ENCODE measurements at regions not wholly inside any gene's neighbourhood (a gene's known extent, or its start where the extent isn't known, plus 50 kb on each side); places are given as distances from the start of the nearest gene placed in this dataset.

DNA sequence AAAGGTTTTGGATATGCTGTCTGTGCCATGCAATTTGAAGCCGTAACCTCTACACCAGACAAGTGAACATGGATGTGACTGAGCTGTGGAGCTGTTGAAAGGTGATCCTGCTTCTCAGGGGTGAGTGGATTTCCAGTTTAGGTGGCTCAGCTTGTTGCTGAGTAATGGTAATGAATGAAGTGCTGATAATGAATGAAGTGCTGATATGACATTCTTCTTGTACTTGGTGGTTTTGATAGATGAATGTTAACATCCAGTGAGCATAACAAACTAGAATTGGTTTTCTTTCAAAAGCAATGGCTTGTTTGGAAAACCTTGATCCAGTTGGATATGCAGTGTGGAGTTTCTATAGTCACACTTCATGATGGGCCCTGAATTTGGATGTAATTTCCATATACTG is 89.7 kb upstream of the FZD8 start:
- Histone ChIP-seq H4K8ac (ENCODE audit: extremely low read depth, insufficient read depth, low read length) (no peak overlapping the region), H3K27me3 (replicated peaks in 1 of 4; ENCODE audit: control insufficient read depth in 3 of 4, extremely low read depth in 1 of 4, insufficient read depth in 3 of 4, low read length in 3 of 4) (no peaks in the 10 kb centered on the region), H2AFZ (ENCODE audit: low read length) (no peak overlapping the region), H2BK120ac (replicated peaks; ENCODE audit: low read depth, low read length) (no peak overlapping the region), H3K4me2 (ENCODE audit: insufficient read depth in 1 of 2, low read depth in 2 of 2, low read length in 2 of 2) (no peak overlapping the region), H3K18ac (ENCODE audit: extremely low read depth, low read length) (no peak overlapping the region), H3K4me1 (replicated peaks in 1 of 4; ENCODE audit: control insufficient read depth in 3 of 4, insufficient read depth in 4 of 4, low read length in 3 of 4) (no peaks in the 10 kb centered on the region), H3K23me2 (ENCODE audit: low read depth, low read length) (no peaks in the 10 kb centered on the region), H3K27ac (ENCODE audit: low read depth, low read length) (no peak overlapping the region), H2BK5ac (ENCODE audit: low read depth, low read length) (no peak overlapping the region), H3K14ac (ENCODE audit: insufficient read length) (no peak overlapping the region), H2BK15ac (ENCODE audit: low read length) (no peak overlapping the region), H3K36me3 (ENCODE audit: control insufficient read depth in 2 of 4, insufficient read depth in 4 of 4, low read length in 3 of 4) (no peaks in the 10 kb centered on the region), H4K20me1 (replicated peaks in 1 of 2; ENCODE audit: control insufficient read depth in 1 of 2, insufficient read depth in 2 of 2, low read length in 2 of 2) (no peaks in the 10 kb centered on the region), H4K5ac (ENCODE audit: insufficient read length, low read depth, low read length) (no peak overlapping the region), H3K79me1 (ENCODE audit: low read depth, low read length) (no peaks in the 10 kb centered on the region), H3K4me3 (ENCODE audit: extremely low read depth in 1 of 4, insufficient read depth in 2 of 4, low read depth in 3 of 4, low read length in 4 of 4) (no peak overlapping the region), H3K9ac (replicated peaks in 1 of 4; ENCODE audit: extremely low read depth in 1 of 4, low read depth in 3 of 4, low read length in 3 of 4) (no peak overlapping the region), H3K9me3 (ENCODE audit: insufficient read depth in 2 of 2, low read depth in 1 of 2, low read length in 1 of 2) (no peaks in the 10 kb centered on the region; a peak in 1 of 4 replicates), H2BK20ac (ENCODE audit: low read length) (no peak overlapping the region), H4K91ac (replicated peaks; ENCODE audit: insufficient read length, low read length) (no peak overlapping the region), H2AK5ac (ENCODE audit: low read depth, low read length) (no peak overlapping the region), H3K4ac (replicated peaks; ENCODE audit: insufficient read length, low read depth, low read length) (no peak overlapping the region), H3K56ac (replicated peaks; ENCODE audit: insufficient read length, low read depth, low read length) (no peak overlapping the region), H3K79me2 (ENCODE audit: control insufficient read depth in 1 of 2, insufficient read depth in 2 of 2, low read length in 2 of 2) (no peaks in the 10 kb centered on the region), H2BK12ac (ENCODE audit: low read depth, low read length) (no peak overlapping the region), H3K23ac (ENCODE audit: insufficient read length) (no peak overlapping the region)
- FAIRE-seq (no peak), DNase-seq (ENCODE audit: low read depth in 1 of 2, low spot score in 2 of 2) (no peak)
- ChIA-PET CTCF (ENCODE audit: partially characterized antibody) (interaction anchor here (1.2 kb wide), 1 partner anchor 9 kb away, joined by 3 read pairs; no protein-coding TSS in a partner anchor), POLR2A (ENCODE audit: partially characterized antibody) (no interaction called here)
- 84% methylated on average over 1 of the region's 1 CpG; no CpG with 5 or more reads in 1 of the 2 experiments for WGBS, 2 experiments (ENCODE audit: extremely low coverage in 1 of 2, insufficient coverage in 1 of 2, insufficient read length in 1 of 2, insufficient replicate concordance in 2 of 2, low coverage in 1 of 2, low lambda C conversion rate in 2 of 2, missing lambda C conversion rate in 1 of 2)
- TF ChIP-seq CHD2 (IDR thresholded peaks at IDR 0.05; ENCODE audit: low read length) (no peak), USF2 (IDR thresholded peaks at IDR 0.05; ENCODE audit: low read length) (no peak), POLR2AphosphoS5 (IDR thresholded peaks at IDR 0.05; ENCODE audit: low read depth, low read length) (no peak), ATF3 (IDR thresholded peaks at IDR 0.05; ENCODE audit: insufficient read depth, low read depth, low read length) (no peak), SRF (IDR thresholded peaks at IDR 0.05; ENCODE audit: low read depth, low read length) (no peak), CEBPB (IDR thresholded peaks at IDR 0.05; ENCODE audit: low read depth, low read length) (no peak), RNF2 (IDR thresholded peaks at IDR 0.05; ENCODE audit: borderline replicate concordance, low read depth, low read length, missing control alignments, poor library complexity, severe bottlenecking) (no peak), HDAC2 (IDR thresholded peaks at IDR 0.05; ENCODE audit: borderline replicate concordance in 1 of 2, low read depth in 2 of 2, low read length in 2 of 2) (no peak), GABPA (IDR thresholded peaks at IDR 0.05; ENCODE audit: borderline replicate concordance, insufficient read depth, low read length) (no peak), CREB1 (IDR thresholded peaks at IDR 0.05) (no peak)
- TF ChIP-seq, protein P1, sequence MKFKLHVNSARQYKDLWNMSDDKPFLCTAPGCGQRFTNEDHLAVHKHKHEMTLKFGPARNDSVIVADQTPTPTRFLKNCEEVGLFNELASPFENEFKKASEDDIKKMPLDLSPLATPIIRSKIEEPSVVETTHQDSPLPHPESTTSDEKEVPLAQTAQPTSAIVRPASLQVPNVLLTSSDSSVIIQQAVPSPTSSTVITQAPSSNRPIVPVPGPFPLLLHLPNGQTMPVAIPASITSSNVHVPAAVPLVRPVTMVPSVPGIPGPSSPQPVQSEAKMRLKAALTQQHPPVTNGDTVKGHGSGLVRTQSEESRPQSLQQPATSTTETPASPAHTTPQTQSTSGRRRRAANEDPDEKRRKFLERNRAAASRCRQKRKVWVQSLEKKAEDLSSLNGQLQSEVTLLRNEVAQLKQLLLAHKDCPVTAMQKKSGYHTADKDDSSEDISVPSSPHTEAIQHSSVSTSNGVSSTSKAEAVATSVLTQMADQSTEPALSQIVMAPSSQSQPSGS (IDR thresholded peaks at IDR 0.05; ENCODE audit: low read length): no peak
